ENCODE measurements at regions not wholly inside any gene's neighbourhood (a gene's known extent, or its start where the extent isn't known, plus 50 kb on each side); places are given as distances from the start of the nearest gene placed in this dataset.

DNA sequence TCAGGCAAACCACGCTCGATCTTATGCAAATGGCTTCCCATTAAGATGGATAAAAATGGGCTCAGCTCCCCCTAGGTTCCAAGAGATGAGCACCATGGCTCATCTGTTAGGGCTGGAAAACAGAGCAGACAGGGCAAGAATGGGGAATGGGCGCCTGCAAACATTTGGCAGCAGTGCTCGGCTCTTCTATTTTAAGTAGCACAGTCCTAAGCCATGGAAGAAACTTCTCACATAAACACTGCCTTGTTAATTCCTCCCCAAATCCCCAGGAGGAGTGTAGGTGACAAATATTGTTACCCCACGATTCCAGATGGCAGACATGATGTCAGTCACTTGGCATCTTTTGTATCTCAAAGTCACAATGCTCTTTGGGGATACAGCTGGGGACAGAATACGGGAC, 221.8 kb downstream of the ICE1 start:
- TF ChIP-seq, protein P1, sequence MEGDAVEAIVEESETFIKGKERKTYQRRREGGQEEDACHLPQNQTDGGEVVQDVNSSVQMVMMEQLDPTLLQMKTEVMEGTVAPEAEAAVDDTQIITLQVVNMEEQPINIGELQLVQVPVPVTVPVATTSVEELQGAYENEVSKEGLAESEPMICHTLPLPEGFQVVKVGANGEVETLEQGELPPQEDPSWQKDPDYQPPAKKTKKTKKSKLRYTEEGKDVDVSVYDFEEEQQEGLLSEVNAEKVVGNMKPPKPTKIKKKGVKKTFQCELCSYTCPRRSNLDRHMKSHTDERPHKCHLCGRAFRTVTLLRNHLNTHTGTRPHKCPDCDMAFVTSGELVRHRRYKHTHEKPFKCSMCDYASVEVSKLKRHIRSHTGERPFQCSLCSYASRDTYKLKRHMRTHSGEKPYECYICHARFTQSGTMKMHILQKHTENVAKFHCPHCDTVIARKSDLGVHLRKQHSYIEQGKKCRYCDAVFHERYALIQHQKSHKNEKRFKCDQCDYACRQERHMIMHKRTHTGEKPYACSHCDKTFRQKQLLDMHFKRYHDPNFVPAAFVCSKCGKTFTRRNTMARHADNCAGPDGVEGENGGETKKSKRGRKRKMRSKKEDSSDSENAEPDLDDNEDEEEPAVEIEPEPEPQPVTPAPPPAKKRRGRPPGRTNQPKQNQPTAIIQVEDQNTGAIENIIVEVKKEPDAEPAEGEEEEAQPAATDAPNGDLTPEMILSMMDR (IDR thresholded peaks at IDR 0.05), result no peak
- no peak for TF ChIP-seq POLR2A (IDR thresholded peaks at IDR 0.05)

Data from Peyer's patch (tissue), 4 donors.